Stomach (tissue), 4 donors: ENCODE measurements at regions not wholly inside any gene's neighbourhood (a gene's known extent, or its start where the extent isn't known, plus 50 kb on each side); places are given as distances from the start of the nearest gene placed in this dataset.

ENCODE experiments used
- EP300 ChIP-seq: sonication (generic); formaldehyde crosslinking; IDR thresholded peaks from one replicate; pipeline ENCODE4 v1.6.1; 2017; ENCODE audit warnings: antibody characterized with exemption
- POLR2A ChIP-seq, 4 donors: fragments of 450-650 bp; IDR thresholded peaks; one replicate each; pipeline ENCODE4 v1.6.1; 2016; ENCODE audit warnings: antibody characterized with exemption in 4 of 4, control low read depth in 2 of 4, mild to moderate bottlenecking in 1 of 4, moderate library complexity in 1 of 4
- POLR2AphosphoS5 ChIP-seq, 3 donors: sonication (generic); formaldehyde crosslinking; IDR thresholded peaks; one replicate each; pipeline ENCODE4 v1.6.1; 2016; ENCODE audit warnings: antibody characterized with exemption in 3 of 3
- TF ChIP-seq, protein P1 (sequence below), 7 experiments: fragments of 450-650 bp in 4 of 7; fragments of 200-600 bp in 3 of 7; sonication (generic) in 3 of 7; IDR thresholded peaks; one replicate each; pipeline ENCODE4 v1.5.1; 2016 to 2019; ENCODE audit warnings: antibody characterized with exemption in 7 of 7, control low read depth in 2 of 7, mild to moderate bottlenecking in 1 of 7

DNA sequence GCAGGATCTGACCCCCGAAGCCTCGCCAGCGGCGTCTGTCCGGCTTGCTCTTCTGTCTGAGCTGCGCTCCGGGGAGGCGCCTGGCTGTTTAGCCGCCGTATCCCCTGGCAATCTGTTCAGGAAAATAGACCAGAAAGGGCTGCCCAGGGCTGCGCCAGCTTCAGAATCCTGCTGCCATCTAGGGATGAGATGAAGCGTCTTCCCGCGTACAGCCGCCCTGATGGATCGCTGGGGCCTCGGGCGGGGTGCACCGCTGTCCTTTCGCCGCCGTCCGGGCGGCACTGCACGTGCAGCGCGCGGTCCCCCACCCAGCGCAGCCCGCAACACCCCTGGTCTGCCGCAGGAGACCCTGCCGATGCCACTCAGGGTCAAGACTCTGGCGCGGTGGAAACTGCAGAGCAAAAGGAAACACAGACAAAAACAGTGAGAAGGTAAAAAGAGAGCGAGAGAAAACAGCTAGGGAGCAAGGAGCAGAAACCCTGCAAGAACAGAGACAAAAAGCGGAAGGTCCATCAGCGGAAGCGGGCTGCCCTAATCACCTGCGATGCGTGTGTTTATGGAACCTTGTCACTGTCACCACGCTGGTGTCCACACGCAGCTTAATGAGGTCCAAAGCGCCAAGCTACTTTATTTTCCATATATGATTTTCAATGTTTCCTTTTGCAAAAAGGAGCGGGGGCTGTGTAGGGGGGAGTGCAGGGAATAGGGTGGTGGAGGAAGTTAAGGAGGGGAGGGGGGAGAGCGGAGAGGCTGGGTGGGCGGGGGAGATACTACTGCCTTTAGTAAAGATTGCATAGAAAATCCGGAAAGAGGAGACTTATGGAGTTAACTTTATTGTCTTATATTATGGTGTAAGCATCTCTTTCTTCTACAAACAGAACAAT is 2113.3 kb upstream of the PIK3C3 start:
- TF ChIP-seq POLR2AphosphoS5 (IDR thresholded peaks at IDR 0.05) (no peak), POLR2A (IDR thresholded peaks at IDR 0.05) (no peak), EP300 (no peak)
- TF ChIP-seq, protein P1, sequence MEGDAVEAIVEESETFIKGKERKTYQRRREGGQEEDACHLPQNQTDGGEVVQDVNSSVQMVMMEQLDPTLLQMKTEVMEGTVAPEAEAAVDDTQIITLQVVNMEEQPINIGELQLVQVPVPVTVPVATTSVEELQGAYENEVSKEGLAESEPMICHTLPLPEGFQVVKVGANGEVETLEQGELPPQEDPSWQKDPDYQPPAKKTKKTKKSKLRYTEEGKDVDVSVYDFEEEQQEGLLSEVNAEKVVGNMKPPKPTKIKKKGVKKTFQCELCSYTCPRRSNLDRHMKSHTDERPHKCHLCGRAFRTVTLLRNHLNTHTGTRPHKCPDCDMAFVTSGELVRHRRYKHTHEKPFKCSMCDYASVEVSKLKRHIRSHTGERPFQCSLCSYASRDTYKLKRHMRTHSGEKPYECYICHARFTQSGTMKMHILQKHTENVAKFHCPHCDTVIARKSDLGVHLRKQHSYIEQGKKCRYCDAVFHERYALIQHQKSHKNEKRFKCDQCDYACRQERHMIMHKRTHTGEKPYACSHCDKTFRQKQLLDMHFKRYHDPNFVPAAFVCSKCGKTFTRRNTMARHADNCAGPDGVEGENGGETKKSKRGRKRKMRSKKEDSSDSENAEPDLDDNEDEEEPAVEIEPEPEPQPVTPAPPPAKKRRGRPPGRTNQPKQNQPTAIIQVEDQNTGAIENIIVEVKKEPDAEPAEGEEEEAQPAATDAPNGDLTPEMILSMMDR (IDR thresholded peaks at IDR 0.05): no peak
